H9 (cell line): ENCODE measurements at regions not wholly inside any gene's neighbourhood (a gene's known extent, or its start where the extent isn't known, plus 50 kb on each side); places are given as distances from the start of the nearest gene placed in this dataset.

Experiments used
- DNase-seq: peaks from one replicate; pipeline ENCODE4 v3.0.0-alpha.2; 2017
- H2AFZ ChIP-seq: one replicate; pipeline ENCODE4 v1.6.1; 2013; ENCODE audit warnings: mild to moderate bottlenecking, low read length, control low read depth, moderate library complexity
- H2AK5ac ChIP-seq: 2 replicates; pipeline ENCODE4 v1.6.1; 2013; ENCODE audit warnings: low read length, control low read depth, mixed read lengths; ENCODE audit not compliant: insufficient read length
- H2BK120ac ChIP-seq: one replicate; pipeline ENCODE4 v1.6.1; 2013; ENCODE audit warnings: low read depth, mild to moderate bottlenecking, low read length, control low read depth, inconsistent platforms; ENCODE audit not compliant: poor library complexity, severe bottlenecking
- H2BK12ac ChIP-seq: 2 replicates; pipeline ENCODE4 v1.6.1; 2013; ENCODE audit warnings: low read length, control low read depth, mixed read lengths, low read depth; ENCODE audit not compliant: insufficient read length
- H2BK15ac ChIP-seq: 2 replicates; pipeline ENCODE4 v1.6.1; 2013; ENCODE audit warnings: low read depth, low read length, control low read depth
- H2BK20ac ChIP-seq: one replicate; pipeline ENCODE4 v1.6.1; 2013; ENCODE audit warnings: low read depth, mild to moderate bottlenecking, low read length, control low read depth, inconsistent platforms; ENCODE audit not compliant: poor library complexity, severe bottlenecking
- H2BK5ac ChIP-seq: 2 replicates; pipeline ENCODE4 v1.6.1; 2013; ENCODE audit warnings: low read length, control low read depth, mixed read lengths; ENCODE audit not compliant: insufficient read length
- H3K14ac ChIP-seq: 2 replicates; pipeline ENCODE4 v1.6.1; 2013; ENCODE audit warnings: low read length, control low read depth; ENCODE audit not compliant: insufficient read depth
- H3K18ac ChIP-seq: 2 replicates; pipeline ENCODE4 v1.6.1; 2013; ENCODE audit warnings: low read depth, mild to moderate bottlenecking, mixed read lengths, low read length, control low read depth; ENCODE audit not compliant: insufficient read length
- H3K23ac ChIP-seq: 2 replicates; pipeline ENCODE4 v1.6.1; 2013; ENCODE audit warnings: low read length, control low read depth, mixed read lengths, low read depth; ENCODE audit not compliant: insufficient read length
- H3K23me2 ChIP-seq: 2 replicates; pipeline ENCODE4 v1.6.1; 2013; ENCODE audit warnings: low read depth, mild to moderate bottlenecking, mixed read lengths, low read length, control low read depth; ENCODE audit not compliant: insufficient read length, poor library complexity, severe bottlenecking
- H3K27ac ChIP-seq: 2 replicates; pipeline ENCODE4 v1.5.1; 2013; ENCODE audit warnings: low read length, control low read depth, mixed read lengths, low read depth; ENCODE audit not compliant: insufficient read length
- H3K27me3 ChIP-seq: 2 replicates; pipeline ENCODE4 v1.6.1; 2013; ENCODE audit warnings: low read length, control low read depth, inconsistent platforms; ENCODE audit not compliant: insufficient read depth
- H3K4ac ChIP-seq: 2 replicates; pipeline ENCODE4 v1.6.1; 2013; ENCODE audit warnings: low read depth, mild to moderate bottlenecking, control low read depth, inconsistent platforms, low read length, moderate library complexity
- H3K4me1 ChIP-seq: 2 replicates; pipeline ENCODE4 v1.6.1; 2013; ENCODE audit warnings: low read length, control low read depth, inconsistent platforms; ENCODE audit not compliant: insufficient read depth
- H3K4me2 ChIP-seq: 2 replicates; pipeline ENCODE4 v1.6.1; 2013; ENCODE audit warnings: low read length, control low read depth, mixed read lengths; ENCODE audit not compliant: insufficient read length, insufficient read depth
- H3K56ac ChIP-seq: 2 replicates; pipeline ENCODE4 v1.6.1; 2013; ENCODE audit warnings: low read depth, mild to moderate bottlenecking, mixed read lengths, low read length, control low read depth; ENCODE audit not compliant: insufficient read length
- H3K79me1 ChIP-seq: 2 replicates; pipeline ENCODE4 v1.6.1; 2013; ENCODE audit warnings: low read depth, mild to moderate bottlenecking, moderate library complexity, low read length, control low read depth, inconsistent platforms; ENCODE audit not compliant: insufficient read depth, poor library complexity, severe bottlenecking
- H3K79me2 ChIP-seq: 2 replicates; pipeline ENCODE4 v1.6.1; 2013; ENCODE audit warnings: low read length, control low read depth, inconsistent platforms; ENCODE audit not compliant: insufficient read depth
- H3K9ac ChIP-seq: 2 replicates; pipeline ENCODE4 v1.6.1; 2013; ENCODE audit warnings: low read length, control low read depth, mixed read lengths; ENCODE audit not compliant: insufficient read length; ENCODE audit errors: extremely low read depth
- H3K9me3 ChIP-seq: one replicate; pipeline ENCODE4 v1.6.1; 2013; ENCODE audit warnings: low read depth, low read length, inconsistent platforms; ENCODE audit not compliant: control insufficient read depth
- H3T11ph ChIP-seq: one replicate; pipeline ENCODE4 v1.6.1; 2013; ENCODE audit warnings: mild to moderate bottlenecking, low read length, control low read depth, inconsistent platforms
- H4K20me1 ChIP-seq: one replicate; pipeline ENCODE4 v1.6.1; 2013; ENCODE audit not compliant: control insufficient read depth, insufficient read length, insufficient read depth
- H4K5ac ChIP-seq: 2 replicates; pipeline ENCODE4 v1.6.1; 2013; ENCODE audit warnings: low read depth, mild to moderate bottlenecking, mixed read lengths, low read length, control low read depth; ENCODE audit not compliant: insufficient read length
- H4K8ac ChIP-seq: replicated peaks from 2 replicates; pipeline ENCODE4 v1.6.1; 2013; ENCODE audit warnings: low read length, control low read depth, mixed read lengths, low read depth; ENCODE audit not compliant: insufficient read length
- H4K91ac ChIP-seq: 2 replicates; pipeline ENCODE4 v1.6.1; 2013; ENCODE audit warnings: low read depth, mild to moderate bottlenecking, moderate library complexity, mixed read lengths, low read length, control low read depth; ENCODE audit not compliant: insufficient read length
- H3K27ac Mint-ChIP-seq, 3 experiments: 2 replicates in 2 of 3; 3 replicates in 1 of 3; pipeline ENCODE4 v1.8.0; 2020 to 2021; ENCODE audit warnings: mixed read lengths in 3 of 3, mild to moderate bottlenecking in 1 of 3, moderate library complexity in 1 of 3
- H3K27me3 Mint-ChIP-seq: 2 replicates; pipeline ENCODE4 v1.8.0; 2021; ENCODE audit warnings: low read depth, mild to moderate bottlenecking, moderate library complexity, mixed read lengths
- H3K36me3 Mint-ChIP-seq, 3 experiments: 2 replicates in 2 of 3; 3 replicates in 1 of 3; pipeline ENCODE4 v1.8.0; 2020 to 2021; ENCODE audit warnings: low read depth in 3 of 3, mixed read lengths in 3 of 3; ENCODE audit not compliant: insufficient read depth in 1 of 3
- H3K4me1 Mint-ChIP-seq, 2 experiments: 2 replicates each; pipeline ENCODE4 v1.8.0; 2020; ENCODE audit warnings: mixed read lengths in 2 of 2
- H3K4me3 Mint-ChIP-seq, 2 experiments: 2 replicates in 1 of 2; 3 replicates in 1 of 2; pipeline ENCODE4 v1.8.0; 2020 to 2021; ENCODE audit warnings: mild to moderate bottlenecking in 2 of 2, mixed read lengths in 2 of 2, moderate library complexity in 1 of 2
- H3K9me3 Mint-ChIP-seq, 2 experiments: 2 replicates in 1 of 2; 3 replicates in 1 of 2; pipeline ENCODE4 v1.8.0; 2020; ENCODE audit warnings: mild to moderate bottlenecking in 2 of 2, mixed read lengths in 2 of 2, moderate library complexity in 1 of 2
- WGBS: extraction: QIAGEN DNeasy Blood & Tissue Kit; methylation state at CpG from one replicate; pipeline ENCODE4 v1.1.7; 2013; ENCODE audit warnings: missing lambda C conversion rate, low lambda C conversion rate, mixed read lengths; ENCODE audit not compliant: insufficient read length; ENCODE audit errors: extremely low coverage; 5-methylcytosine and 5-hydroxymethylcytosine counted together
- TF ChIP-seq, protein P1 (sequence below): fragments of 200-600 bp; sonication (generic); conservative IDR thresholded peaks from 3 replicates; pipeline ENCODE4 v1.8.0; 2021; ENCODE audit warnings: antibody characterized with exemption, mild to moderate bottlenecking

DNA sequence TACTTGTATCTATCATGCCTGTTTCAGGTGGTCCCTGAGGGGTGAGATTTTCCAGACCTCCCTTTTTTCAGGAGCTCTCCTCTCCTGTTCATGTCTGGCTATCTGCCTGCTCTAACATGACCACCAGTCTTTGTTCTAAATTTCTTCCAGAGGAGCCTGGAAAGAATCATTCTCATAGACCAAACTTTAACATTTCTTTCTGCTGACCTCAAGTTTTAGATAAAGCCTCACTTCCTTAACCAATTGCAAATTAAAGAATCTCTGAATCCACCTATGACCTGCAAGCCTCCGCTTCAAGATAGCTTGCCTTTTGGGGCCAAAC is 97.6 kb downstream of the TEX51 start:
- no peak overlapping the region for H2AFZ ChIP-seq
- DNase-seq: no peak
- Mint-ChIP-seq H3K4me3 (no peak overlapping the region), H3K36me3 (no peaks in the 10 kb centered on the region), H3K4me1 (peaks cover 0 to 2% of the 10 kb centered on the region in 2 experiments; a peak in 1 of 4 replicates), H3K9me3 (no peaks in the 10 kb centered on the region), H3K27me3 (peaks cover 8% of the 10 kb centered on the region; the same call in 1 of the 2 replicates), H3K27ac (no peak overlapping the region)
- H2BK5ac ChIP-seq: no peak overlapping the region
- H2BK20ac ChIP-seq: no peak overlapping the region
- no peak overlapping the region for H3K9ac ChIP-seq
- H3K56ac ChIP-seq: no peak overlapping the region
- WGBS: no CpG with 5 or more reads among the region's 1 CpG
- no peaks in the 10 kb centered on the region for H3K79me2 ChIP-seq
- no peak overlapping the region for H4K91ac ChIP-seq
- no peaks in the 10 kb centered on the region for H3K27me3 ChIP-seq
- H3K18ac ChIP-seq: no peak overlapping the region
- H2BK120ac ChIP-seq: no peak overlapping the region
- no peak overlapping the region for H4K8ac ChIP-seq
- H3K27ac ChIP-seq: no peak overlapping the region
- no peak overlapping the region for H3K4me2 ChIP-seq
- no peaks in the 10 kb centered on the region for H3K79me1 ChIP-seq
- TF ChIP-seq, protein P1, sequence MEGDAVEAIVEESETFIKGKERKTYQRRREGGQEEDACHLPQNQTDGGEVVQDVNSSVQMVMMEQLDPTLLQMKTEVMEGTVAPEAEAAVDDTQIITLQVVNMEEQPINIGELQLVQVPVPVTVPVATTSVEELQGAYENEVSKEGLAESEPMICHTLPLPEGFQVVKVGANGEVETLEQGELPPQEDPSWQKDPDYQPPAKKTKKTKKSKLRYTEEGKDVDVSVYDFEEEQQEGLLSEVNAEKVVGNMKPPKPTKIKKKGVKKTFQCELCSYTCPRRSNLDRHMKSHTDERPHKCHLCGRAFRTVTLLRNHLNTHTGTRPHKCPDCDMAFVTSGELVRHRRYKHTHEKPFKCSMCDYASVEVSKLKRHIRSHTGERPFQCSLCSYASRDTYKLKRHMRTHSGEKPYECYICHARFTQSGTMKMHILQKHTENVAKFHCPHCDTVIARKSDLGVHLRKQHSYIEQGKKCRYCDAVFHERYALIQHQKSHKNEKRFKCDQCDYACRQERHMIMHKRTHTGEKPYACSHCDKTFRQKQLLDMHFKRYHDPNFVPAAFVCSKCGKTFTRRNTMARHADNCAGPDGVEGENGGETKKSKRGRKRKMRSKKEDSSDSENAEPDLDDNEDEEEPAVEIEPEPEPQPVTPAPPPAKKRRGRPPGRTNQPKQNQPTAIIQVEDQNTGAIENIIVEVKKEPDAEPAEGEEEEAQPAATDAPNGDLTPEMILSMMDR: no peak
- no peak overlapping the region for H3K23ac ChIP-seq
- no peak overlapping the region for H2AK5ac ChIP-seq
- no peaks in the 10 kb centered on the region for H3K4me1 ChIP-seq
- no peak overlapping the region for H2BK12ac ChIP-seq
- H3K4ac ChIP-seq: no peak overlapping the region
- no peak overlapping the region for H3K14ac ChIP-seq
- H3K9me3 ChIP-seq: no peaks in the 10 kb centered on the region
- no peak overlapping the region for H2BK15ac ChIP-seq
- H4K20me1 ChIP-seq: no peaks in the 10 kb centered on the region
- H3K23me2 ChIP-seq: no peaks in the 10 kb centered on the region
- H3T11ph ChIP-seq: no peak overlapping the region
- H4K5ac ChIP-seq: no peak overlapping the region
